ENCODE measurements at regions not wholly inside any gene's neighbourhood (a gene's known extent, or its start where the extent isn't known, plus 50 kb on each side); places are given as distances from the start of the nearest gene placed in this dataset.
"Not testable (repeated sequence)": the region's sequence is repeated elsewhere in the genome, so short reads cannot be mapped to it uniquely, and the experiment has no call there.

DNA sequence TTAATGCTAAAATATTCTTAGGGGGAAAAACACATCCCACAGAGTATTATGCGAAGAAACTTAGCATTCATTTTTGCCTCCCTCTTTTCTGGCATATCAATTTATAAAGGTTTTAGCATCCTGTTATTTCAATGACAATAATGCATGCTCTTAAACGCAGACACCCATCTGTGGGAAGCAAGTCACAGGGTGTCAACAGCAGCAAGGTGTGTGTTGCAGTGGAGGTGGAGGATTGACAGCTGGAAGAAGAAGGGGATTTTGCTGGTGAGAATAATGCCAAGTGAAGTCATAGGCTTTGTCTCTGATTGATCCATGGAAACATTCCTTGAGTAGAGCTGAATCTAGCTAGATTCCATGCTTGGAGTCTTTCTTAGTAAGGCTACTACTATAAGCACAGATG lies 498.1 kb downstream of the NPIPA7 start:
- DNase-seq (ENCODE audit: low read depth, low spot score), result no peak

DNA sequence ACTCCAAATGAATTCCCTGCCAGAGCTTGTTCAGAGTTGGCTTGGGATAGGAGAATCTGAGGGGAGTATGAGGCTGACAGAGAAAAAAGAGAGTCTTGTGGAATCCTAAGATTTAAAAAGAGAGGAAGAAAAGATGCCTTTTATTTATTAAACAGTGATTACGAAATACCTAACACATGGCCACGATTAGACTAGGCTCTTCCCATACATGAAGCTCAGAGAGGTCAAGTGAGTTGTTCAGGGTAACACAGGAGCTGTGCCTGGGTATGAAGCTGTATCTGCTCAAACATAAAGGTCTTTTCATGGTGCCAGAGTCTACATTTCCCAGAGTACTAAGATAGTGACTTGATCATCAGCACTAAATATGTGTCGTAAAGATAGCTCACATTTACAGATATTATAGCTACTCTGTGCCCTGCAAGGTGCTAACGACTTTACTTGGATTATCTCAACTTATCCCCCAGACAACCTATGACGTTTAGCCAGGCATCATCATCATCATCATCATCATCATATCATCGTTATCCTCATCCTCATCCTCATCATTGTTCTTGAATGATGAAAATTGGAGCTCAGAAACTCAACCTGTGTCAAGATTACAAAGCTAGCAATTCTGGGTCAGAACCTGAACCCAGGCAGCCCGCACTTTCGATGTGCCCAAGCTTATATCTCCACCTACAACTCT lies 500.8 kb downstream of the NPIPA7 start:
- DNase-seq (ENCODE audit: low read depth, low spot score), result no peak

DNA sequence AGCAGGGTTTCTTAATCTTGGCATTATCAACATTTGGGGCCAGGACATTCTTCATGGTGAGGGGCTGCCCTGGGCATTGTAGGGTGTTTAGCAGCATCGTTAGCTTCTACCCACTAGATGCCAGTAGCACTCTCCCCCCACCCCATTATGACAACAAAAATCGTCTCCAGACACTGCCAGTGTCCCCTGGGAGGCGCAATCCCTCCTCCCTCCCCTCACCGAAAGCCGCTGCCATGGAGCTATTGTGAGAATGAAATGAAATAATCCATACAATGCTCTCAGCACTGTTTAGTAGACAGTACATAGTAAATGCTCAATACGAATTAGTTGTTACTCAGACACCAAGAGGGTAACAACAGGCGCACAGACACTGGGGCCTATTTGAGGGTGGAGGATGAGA lies 502.9 kb downstream of the NPIPA7 start:
- no peak for DNase-seq (ENCODE audit: low read depth, low spot score)

DNA sequence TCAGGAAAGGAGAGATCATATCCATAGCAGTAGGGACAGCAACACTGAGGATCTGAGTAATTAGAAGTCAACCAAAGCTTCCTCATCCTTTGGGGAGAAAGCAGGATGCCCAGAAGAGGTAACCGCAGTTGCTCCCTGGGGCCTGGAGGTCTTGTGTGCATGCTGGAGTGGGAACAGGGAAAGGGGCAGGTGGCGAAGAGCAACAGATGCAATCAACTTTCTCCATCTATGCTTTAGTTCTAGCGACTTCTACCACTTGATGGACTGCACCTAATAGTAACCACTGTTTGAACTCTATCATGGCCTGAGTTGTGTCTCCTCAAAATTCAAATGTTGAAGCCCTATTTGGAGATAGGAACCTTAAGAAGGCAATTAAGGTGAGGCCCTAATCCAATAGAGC lies 503.8 kb downstream of the NPIPA7 start:
- DNase-seq (ENCODE audit: low read depth, low spot score), result no peak

DNA sequence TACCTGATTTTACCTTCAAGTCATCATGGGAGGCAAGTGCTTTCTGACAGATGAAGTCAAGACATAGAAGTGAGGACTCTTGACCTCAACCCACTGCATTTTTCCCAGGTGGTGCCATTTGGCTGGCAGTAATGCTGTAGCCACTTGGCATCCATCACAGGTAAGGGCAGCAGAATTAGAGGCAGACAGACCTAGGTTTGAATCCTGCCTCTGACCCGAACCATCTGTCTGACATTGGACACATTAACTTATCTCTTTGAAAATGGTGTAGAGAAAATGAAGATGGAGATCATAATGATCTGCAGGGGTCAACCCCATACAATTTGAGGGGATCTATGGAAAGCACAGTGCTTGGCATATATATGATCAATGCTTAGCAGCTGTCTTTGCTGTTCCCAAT lies 505.5 kb downstream of the NPIPA7 start:
- no peak for DNase-seq (ENCODE audit: low read depth, low spot score)

DNA sequence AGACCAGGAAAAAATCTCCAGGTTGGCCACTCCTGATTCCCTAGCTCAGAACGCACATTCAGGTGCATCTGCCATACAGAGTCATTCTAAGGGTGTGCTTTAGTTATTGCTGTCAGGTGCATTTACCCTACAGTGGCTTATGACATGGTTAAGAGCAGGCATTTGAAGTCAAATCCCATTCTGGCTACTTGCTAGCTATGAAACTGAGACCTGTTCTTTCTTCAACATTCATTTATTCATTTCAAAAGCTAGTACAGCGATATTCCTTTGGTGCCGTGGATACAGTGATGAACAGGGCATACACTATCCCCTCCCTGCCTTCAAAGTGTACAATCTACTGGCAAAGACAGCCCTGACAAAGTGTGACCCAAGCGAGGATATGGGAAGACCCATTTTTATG lies 508.3 kb downstream of the NPIPA7 start:
- no peak for DNase-seq (ENCODE audit: low read depth, low spot score)

DNA sequence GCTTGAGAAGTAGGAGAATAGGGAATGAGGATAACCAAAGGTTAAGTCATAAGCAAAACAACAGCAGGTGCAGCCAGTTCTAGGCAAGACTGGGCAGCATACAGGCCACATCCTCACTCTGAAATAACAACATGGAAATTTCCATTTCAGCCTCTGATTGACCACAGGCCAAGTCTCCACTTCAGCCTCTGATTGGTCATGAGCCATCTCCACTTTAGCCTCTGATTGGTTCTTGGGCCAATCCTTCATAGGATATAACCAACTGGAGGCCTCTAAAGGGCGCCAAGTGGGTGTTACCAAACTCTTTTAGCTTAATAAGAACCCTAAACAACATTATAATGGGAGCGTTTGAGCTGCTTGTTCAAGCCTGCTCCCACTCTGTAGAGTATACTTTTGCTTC lies 512.0 kb downstream of the NPIPA7 start:
- no peak for DNase-seq (ENCODE audit: low read depth, low spot score)

DNA sequence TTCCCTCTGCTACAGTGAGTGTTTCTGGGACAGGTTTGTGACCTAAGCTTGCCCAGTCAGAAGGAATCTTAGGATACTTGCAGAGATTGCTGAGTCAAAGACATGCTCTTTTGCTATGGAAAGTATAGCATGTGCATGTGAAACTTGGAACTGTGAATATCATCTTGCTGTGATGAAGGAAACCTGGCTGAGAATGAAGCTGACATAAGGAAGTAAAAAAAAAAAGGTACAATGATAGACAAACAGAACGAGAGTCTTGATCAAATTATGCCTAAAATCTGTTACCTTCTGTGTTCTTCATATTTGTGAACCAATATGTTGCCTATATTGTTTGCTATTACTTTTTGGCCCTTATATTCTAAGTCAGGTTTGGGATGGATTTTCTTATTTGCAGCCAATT lies 525.7 kb downstream of the NPIPA7 start:
- no peak for DNase-seq (ENCODE audit: low read depth, low spot score)

DNA sequence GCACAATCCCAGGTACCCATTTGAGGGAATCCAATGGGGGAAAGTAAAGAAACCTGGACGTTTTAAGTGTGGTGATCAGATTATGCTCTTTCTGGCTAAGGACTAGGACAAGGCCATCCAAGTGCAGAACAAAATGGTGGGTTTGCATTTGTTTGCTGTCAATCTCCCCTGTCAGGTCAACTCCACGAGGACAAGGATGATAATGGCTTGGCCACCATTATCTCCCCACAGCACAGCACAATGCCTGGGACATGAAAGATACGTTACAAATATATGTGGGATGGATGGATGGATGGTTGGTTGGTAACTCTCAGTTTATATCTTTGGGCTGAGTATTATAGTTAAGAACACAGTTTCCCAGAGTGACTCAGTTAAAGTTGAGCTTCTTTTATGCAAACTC lies 526.9 kb downstream of the NPIPA7 start:
- DNase-seq (ENCODE audit: low read depth, low spot score), result no peak

DNA sequence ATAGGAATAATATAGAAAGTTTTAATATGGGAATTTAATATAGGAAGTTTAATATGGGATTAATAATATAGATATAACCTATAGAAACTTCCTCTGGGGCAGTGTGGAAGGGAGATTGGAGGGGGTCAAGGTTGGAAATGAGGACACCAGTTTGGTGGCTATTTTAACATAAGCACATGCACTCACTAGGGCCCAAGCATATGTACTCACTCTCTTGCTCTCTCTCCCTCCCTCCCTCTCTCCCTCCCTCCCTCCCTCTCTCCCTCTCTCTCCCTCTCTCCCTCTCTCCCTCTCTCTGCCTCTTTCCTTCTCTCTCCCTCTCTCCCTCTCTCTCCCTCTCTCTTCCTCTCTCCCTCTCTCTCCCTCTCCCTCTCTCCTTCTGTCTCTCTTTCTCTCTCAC lies 528.1 kb downstream of the NPIPA7 start:
- no peak for DNase-seq (ENCODE audit: low read depth, low spot score)

DNA sequence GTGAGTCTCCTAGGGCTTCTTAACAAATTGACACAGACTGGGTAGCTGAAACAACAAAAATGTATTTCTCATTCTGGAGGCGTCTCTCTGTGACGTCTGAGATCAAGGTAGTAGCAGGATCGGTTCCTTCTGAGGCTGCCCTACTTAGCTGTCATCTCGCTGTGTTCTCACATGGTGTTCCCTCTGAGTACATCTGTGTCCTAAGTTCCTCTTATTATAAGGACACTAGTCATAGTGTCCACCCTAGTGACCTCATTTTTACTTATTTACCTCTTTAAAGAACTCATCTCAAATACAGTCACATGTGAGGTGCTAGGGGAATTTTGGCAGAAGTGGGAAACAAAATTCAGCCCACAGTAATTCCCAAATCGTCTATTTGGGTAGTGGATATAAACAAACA lies 529.1 kb downstream of the NPIPA7 start:
- DNase-seq (ENCODE audit: low read depth, low spot score), result no peak

DNA sequence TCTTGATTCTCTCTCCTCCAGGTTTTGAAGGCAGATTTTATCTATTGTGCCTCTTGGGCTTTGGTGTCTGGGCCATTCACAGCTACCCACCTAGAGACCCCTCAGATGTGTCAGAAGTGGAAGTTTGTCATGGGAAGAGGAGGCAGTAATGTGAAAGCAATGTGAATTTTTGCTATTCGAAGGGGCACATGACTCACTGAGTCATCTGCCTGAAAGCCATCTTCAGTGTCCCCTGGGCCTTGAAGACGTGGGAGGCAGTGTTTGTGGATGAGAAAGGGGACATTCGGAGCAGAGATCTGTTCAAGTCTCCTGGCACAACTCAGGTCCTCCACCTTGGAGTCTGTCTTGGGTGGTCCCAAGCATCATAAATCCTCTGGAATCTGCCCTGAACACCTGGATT lies 530.2 kb downstream of the NPIPA7 start:
- no peak for DNase-seq (ENCODE audit: low read depth, low spot score)

DNA sequence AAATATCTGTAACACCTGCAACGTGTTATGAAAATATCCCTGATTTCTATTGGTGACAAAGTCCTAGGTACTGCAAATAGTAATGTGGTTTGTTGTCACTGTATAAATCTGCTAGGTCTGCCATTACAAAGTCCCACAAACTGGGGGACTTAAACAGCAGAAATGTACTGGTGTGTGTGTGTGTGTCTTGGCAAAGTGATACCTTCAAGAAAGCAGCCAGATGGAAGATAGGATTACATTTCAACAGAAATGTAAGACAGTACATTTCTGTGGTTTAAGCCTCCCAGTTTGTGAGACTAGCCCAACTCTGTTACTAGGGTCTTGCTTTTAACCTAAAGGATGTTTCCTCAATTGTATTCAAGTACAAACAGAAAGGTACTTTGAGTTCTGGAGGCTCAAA lies 531.7 kb downstream of the NPIPA7 start:
- no peak for DNase-seq (ENCODE audit: low read depth, low spot score)

DNA sequence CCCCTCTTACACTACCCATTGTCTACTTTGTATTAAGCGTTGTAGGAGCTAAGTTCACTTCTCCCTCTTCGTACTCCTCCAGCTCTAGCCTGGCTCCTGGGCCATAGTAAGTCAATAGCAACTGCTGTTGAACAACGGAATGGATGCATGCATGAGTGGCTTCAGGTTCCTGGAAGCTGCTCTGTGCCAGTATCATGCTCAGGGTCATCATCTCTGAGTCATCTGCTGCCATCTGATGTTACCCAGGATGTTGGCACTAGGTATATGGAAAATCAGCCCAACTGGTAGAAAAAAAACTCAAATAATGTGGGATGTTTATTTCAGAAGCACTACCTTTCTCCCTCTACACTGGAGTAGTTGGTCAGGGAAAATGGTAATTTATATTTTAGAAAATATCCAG lies 536.8 kb downstream of the NPIPA7 start:
- no peak for DNase-seq (ENCODE audit: low read depth, low spot score)

DNA sequence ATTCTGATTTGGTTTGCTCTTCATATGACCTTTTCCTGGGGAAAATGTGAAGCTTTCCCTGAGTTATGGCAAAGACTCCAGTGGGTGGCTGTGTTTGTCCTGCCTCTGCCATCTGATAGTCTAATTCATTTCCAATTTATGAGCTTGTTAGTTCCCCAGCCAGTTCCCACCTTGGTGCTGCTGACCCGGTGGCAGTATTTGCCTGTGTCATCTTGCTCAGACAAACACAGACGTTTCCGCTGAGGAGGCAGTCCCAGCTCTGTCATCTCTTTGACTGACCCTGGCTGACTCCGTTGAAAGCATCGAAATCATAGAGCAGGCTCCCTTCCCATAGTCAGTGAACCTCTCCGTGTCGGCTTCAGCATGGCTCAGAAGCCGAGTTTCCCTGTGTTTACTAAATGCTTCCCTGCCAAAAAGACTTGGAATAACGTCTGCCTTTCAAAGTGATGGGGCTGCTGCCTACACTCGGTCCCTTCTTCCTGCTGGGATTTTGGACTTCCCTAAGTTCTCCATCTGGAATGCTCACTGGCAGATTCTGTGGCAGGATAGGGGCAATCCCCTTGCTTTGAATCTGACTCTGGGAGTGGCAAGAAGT lies 538.3 kb downstream of the NPIPA7 start:
- no peak for DNase-seq (ENCODE audit: low read depth, low spot score)

DNA sequence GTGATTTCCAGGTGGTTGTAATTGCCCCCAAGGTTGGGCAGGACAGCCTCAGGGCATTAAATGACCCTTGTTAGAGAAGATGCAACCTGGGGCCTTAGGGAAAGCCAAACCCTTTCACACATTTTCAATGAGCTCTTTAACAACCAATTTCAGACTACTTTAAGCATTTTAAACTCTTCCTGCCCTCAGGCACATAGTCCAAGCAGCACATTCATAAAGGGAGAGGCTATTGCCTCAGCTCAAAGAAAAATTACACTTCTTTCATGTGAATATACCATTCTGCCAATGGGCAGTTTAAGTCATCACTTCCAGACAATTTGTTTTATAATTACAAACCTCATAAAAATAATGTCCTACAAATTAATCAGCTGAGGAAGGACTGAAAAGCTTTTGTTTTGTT lies 544.5 kb downstream of the NPIPA7 start:
- DNase-seq (ENCODE audit: low read depth, low spot score), result no peak

DNA sequence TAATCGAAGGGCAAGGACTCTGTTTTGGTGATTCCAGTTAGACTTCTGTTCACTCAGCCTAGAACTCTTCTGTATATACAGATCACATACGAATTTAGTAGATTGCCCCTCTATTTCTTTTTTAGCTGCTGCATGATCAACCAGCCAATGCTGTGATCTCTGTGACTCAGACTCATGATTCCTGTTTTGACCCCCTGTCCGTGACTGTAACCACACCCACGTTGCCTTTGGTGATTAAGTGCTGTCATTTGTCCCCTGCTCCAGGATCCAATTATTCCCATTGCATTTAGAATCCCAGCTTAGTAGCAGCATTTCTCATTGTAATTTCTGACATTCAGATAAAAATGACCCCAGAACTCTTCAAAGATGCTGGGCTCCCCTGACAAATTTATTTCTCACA lies 545.7 kb downstream of the NPIPA7 start:
- DNase-seq (ENCODE audit: low read depth, low spot score), result no peak

DNA sequence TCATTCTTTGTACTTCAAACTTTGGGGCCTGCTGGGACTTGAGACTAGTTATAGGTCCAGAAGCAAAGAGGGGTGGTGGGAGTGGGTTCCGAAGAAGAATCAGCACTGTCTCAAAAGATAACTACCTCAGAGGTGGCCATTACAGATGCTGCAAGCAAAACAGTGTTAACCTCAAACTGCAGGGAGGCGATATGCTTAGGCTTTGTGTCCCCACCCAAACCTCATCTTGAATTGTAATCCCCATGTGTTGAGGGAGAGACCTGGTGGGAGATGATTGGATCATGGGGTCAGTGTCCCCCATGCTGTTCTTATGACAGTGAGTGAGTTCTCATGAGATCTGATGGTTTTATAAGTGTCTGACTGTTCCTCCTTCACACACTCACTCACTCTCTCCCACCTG lies 545.3 kb downstream of the XYLT1 start:
- no peak for DNase-seq (ENCODE audit: low read depth, low spot score)

DNA sequence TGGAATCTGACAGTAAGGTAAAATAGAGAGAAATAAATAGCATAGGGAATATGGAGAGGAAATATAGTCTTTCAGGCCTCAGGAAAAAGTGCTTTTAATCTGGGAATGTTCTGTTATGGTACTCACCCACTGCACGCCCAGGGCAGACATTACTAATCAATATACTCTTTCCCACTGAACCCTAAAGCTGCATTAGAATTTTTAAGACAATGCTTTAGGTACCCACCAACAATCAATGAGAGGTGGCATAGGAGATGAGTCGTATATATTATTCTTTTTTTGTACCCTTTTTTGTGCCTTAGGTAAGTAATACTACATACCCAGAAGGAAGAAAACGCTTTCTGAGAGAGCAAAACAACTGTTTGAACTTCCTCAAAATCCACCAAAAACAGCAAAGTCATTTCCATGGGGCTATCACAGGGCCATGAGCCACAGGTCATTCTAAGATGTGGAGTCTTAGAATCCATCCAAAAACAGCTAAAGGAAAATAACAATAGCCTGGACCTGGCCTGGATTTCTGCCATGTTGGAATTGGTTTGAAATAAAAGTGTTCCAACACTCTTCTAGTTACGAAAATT lies 542.1 kb downstream of the XYLT1 start:
- DNase-seq (ENCODE audit: low read depth, low spot score), result no peak

DNA sequence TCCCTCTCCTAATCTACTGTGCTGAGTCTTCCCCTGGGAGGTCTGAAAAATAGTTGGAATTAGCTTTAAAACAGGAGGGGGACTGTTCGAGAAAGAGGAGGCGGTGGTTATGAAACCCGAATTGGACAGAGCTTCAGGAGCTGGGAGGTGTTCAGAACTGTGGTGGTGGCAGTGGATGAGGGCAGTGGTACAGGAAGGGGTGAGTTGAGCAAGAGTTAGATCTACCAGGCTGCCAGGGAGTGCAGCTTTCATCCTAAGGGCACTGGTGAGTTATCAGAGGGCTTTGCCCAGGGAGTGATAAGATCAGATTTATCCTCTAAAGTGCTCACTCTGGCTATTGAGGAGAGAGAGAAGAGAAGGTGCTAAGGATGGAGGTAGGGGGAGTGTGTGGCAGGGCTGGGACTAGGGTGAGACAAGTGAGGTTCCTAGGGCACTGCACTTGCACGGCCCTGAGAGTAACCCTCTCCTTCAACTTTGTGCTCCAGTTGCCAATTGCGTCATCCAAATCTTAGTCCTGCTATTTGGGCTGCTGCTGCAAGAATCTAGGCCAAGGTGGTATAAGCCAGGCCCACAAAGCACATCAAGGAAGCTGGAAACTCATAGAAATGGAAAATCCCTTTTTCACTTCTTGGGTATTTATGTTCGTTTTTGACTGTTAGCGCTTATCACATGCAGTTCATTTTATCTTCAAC lies 540.3 kb downstream of the XYLT1 start:
- no peak for DNase-seq (ENCODE audit: low read depth, low spot score)

DNA sequence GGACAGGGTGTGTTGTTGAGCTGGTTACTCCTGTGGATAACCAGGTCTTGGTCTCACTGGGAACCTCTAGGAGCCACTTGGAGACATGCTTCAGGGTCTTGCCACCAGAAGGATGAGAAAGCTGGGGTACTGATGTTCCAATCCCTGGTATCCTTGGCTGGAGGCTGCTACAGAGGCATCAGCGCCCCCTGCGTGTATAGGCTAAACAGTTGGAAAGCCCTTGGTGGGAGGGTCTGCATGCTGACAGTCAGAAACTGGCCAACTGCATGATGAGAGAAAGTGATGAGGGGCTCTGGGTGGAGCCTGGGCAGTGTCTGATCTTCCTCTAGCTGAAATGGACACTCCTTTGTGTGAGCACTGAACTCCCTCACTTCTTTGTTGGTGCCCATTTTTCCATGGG lies 536.9 kb downstream of the XYLT1 start:
- DNase-seq (ENCODE audit: low read depth, low spot score), result peak; percentile 38

DNA sequence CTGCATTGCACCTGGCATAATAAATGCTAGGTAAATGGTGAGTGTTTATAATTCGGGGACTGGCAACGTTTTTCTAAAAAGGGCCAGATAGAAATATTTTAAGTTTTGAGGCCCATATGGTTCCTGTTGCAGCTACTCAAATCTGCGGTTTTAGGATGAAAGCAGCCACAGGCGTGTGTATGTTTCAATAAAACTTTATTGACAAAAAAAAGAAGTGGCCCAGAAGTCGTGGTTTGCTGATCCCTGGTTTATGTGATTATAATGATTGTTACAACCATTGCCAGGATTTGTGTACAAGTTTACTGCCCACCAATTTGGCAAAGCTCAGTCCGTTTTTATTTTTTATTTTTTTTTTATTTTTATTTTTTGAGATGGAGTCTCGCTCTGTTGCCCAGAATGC lies 536.1 kb downstream of the XYLT1 start:
- DNase-seq (ENCODE audit: low read depth, low spot score), result no peak

DNA sequence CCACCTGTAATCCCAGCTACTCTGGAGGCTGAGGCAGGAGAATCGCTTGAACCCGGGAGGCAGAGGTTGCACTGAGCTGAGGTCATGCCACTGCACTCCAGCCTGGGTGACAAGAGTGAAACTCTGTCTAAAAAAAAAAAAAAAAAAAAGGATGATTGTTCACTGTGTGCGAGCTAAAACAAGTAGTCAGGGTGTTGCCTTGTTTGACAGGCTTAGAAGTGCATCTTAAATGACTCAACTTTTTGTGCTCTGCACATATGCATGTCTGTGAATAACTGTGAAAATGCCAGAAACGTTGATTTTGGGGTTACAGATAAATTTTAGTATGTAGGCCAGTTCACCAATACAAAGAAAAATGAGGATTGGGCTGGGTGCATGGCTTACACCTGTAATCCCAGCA lies 534.9 kb downstream of the XYLT1 start:
- not testable (repeated sequence) for DNase-seq (ENCODE audit: low read depth, low spot score)

Measured in iPS DF 19.7 (cell line).